HEK293 (cell line): ENCODE measurements at regions not wholly inside any gene's neighbourhood (a gene's known extent, or its start where the extent isn't known, plus 50 kb on each side); places are given as distances from the start of the nearest gene placed in this dataset.
A peak's percentile ranks its signal among the peaks of the same experiment; 100 is the strongest.

ENCODE experiments used
- CTCF ChIA-PET: fragments of 350-600 bp; formaldehyde crosslinking; extraction: SDS; loops from one replicate; lab custom pipeline; 2021; ENCODE audit warnings: antibody characterized with exemption; lab: Yijun Ruan, JAX
- POLR2A ChIA-PET: fragments of 300-600 bp; formaldehyde crosslinking; extraction: SDS; loops from one replicate; lab custom pipeline; 2020; ENCODE audit warnings: antibody characterized with exemption, inconsistent platforms; lab: Yijun Ruan, JAX
- H3K27ac ChIP-seq: fragments of 200-500 bp; sonication (Bioruptor generic); 2 replicates; pipeline ENCODE4 v1.5.1; 2014; ENCODE audit warnings: low read depth, low read length, control low read depth, inconsistent platforms; ENCODE audit errors: extremely low read depth
- H3K36me3 ChIP-seq, 2 experiments: fragments of 200-500 bp in 1 of 2; sonication (Bioruptor generic) in 1 of 2; 1 replicate in 1 of 2; 2 replicates in 1 of 2; pipeline ENCODE4 v1.5.1; 2014 to 2017; ENCODE audit warnings: inconsistent platforms in 2 of 2, low read length in 2 of 2; ENCODE audit not compliant: control insufficient read depth in 2 of 2, insufficient read depth in 1 of 2
- H3K4me1 ChIP-seq: fragments of 200-500 bp; sonication (Bioruptor generic); 2 replicates; pipeline ENCODE4 v1.5.1; 2014; ENCODE audit warnings: mild to moderate bottlenecking, low read length, inconsistent platforms; ENCODE audit not compliant: control insufficient read depth, insufficient read depth
- H3K4me3 ChIP-seq: 2 replicates; pipeline ENCODE4 v1.5.1; 2011; ENCODE audit warnings: low read depth, mild to moderate bottlenecking, control low read depth, low read length, moderate library complexity
- H3K9me3 ChIP-seq: fragments of 200-500 bp; sonication (Bioruptor generic); 2 replicates; pipeline ENCODE4 v1.5.1; 2014; ENCODE audit warnings: low read depth, low read length, inconsistent platforms; ENCODE audit not compliant: control insufficient read depth, insufficient read depth
- HOXD13 ChIP-seq: sonication (generic); formaldehyde crosslinking; IDR thresholded peaks from 2 replicates; pipeline ENCODE4 v1.8.0; 2022; ENCODE audit warnings: missing genetic modification reagents, borderline replicate concordance
- OVOL3 ChIP-seq: fragments of 450-650 bp; formaldehyde crosslinking; IDR thresholded peaks from 2 replicates; pipeline ENCODE4 v1.5.1; 2016; ENCODE audit warnings: missing biosample characterization, missing genetic modification characterization
- PBX3 ChIP-seq: sonication (generic); formaldehyde crosslinking; IDR thresholded peaks from 2 replicates; pipeline ENCODE4 v1.8.1; 2022; ENCODE audit warnings: mild to moderate bottlenecking, moderate library complexity, missing genetic modification reagents
- SETDB1 ChIP-seq: IDR thresholded peaks from one replicate; pipeline ENCODE4 v1.6.1; 2017; ENCODE audit warnings: mild to moderate bottlenecking, low read length, moderate library complexity, mixed read lengths; ENCODE audit not compliant: insufficient read length
- TRIM28 ChIP-seq: IDR thresholded peaks from 2 replicates; pipeline ENCODE4 v1.6.1; 2011; ENCODE audit warnings: low read length, control low read depth, borderline replicate concordance
- YY2 ChIP-seq: fragments of 450-650 bp; formaldehyde crosslinking; IDR thresholded peaks from 2 replicates; pipeline ENCODE4 v1.5.1; 2016; ENCODE audit warnings: missing biosample characterization, missing genetic modification characterization
- ZBTB17 ChIP-seq: fragments of 450-650 bp; formaldehyde crosslinking; IDR thresholded peaks from 2 replicates; pipeline ENCODE4 v1.5.1; 2016; ENCODE audit warnings: missing biosample characterization, missing genetic modification characterization
- ZBTB21 ChIP-seq: fragments of 450-650 bp; formaldehyde crosslinking; IDR thresholded peaks from 2 replicates; pipeline ENCODE4 v1.5.1; 2017; ENCODE audit warnings: missing biosample characterization, missing genetic modification characterization
- ZIC2 ChIP-seq: fragments of 450-650 bp; formaldehyde crosslinking; IDR thresholded peaks from 2 replicates; pipeline ENCODE4 v1.5.1; 2016; ENCODE audit warnings: missing biosample characterization, missing genetic modification characterization
- ZNF324 ChIP-seq: fragments of 450-650 bp; formaldehyde crosslinking; IDR thresholded peaks from 2 replicates; pipeline ENCODE4 v1.5.1; 2016; ENCODE audit warnings: missing biosample characterization, missing genetic modification characterization
- ZNF335 ChIP-seq: fragments of 450-650 bp; formaldehyde crosslinking; conservative IDR thresholded peaks from 2 replicates; pipeline ENCODE4 v1.5.1; 2016; ENCODE audit warnings: missing biosample characterization, missing genetic modification characterization
- ZNF362 ChIP-seq: fragments of 450-650 bp; formaldehyde crosslinking; IDR thresholded peaks from 2 replicates; pipeline ENCODE4 v1.5.1; 2016; ENCODE audit warnings: missing biosample characterization, missing genetic modification characterization
- ZNF426 ChIP-seq: fragments of 450-650 bp; formaldehyde crosslinking; IDR thresholded peaks from 2 replicates; pipeline ENCODE4 v1.5.1; 2017; ENCODE audit warnings: missing biosample characterization, missing genetic modification characterization, mild to moderate bottlenecking, inconsistent platforms, moderate library complexity
- ZNF626 ChIP-seq: fragments of 450-650 bp; sonication (Bioruptor Pico); formaldehyde crosslinking; IDR thresholded peaks from 2 replicates; pipeline ENCODE4 v1.5.1; 2018; ENCODE audit warnings: missing biosample characterization, missing genetic modification characterization, inconsistent platforms
- ZNF660 ChIP-seq: fragments of 450-650 bp; IDR thresholded peaks from 2 replicates; pipeline ENCODE4 v1.5.1; 2018; ENCODE audit warnings: missing biosample characterization, mild to moderate bottlenecking, missing genetic modification characterization
- ZNF776 ChIP-seq: fragments of 450-650 bp; formaldehyde crosslinking; IDR thresholded peaks from 2 replicates; pipeline ENCODE4 v1.5.0; 2017; ENCODE audit warnings: missing biosample characterization, missing genetic modification characterization, borderline replicate concordance
- TF ChIP-seq, protein P1 (sequence below): fragments of 450-650 bp; formaldehyde crosslinking; IDR thresholded peaks from 2 replicates; pipeline ENCODE4 v1.5.0; 2017; ENCODE audit warnings: missing biosample characterization, missing genetic modification characterization, borderline replicate concordance
- TF ChIP-seq, protein P2 (sequence below): fragments of 450-650 bp; formaldehyde crosslinking; conservative IDR thresholded peaks from 2 replicates; pipeline ENCODE4 v1.5.1; 2016; ENCODE audit warnings: low read depth, missing biosample characterization, missing genetic modification characterization
- TF ChIP-seq, protein P3 (sequence below): fragments of 450-650 bp; formaldehyde crosslinking; IDR thresholded peaks from 2 replicates; pipeline ENCODE4 v1.5.1; 2017; ENCODE audit warnings: missing biosample characterization, missing genetic modification characterization

DNA sequence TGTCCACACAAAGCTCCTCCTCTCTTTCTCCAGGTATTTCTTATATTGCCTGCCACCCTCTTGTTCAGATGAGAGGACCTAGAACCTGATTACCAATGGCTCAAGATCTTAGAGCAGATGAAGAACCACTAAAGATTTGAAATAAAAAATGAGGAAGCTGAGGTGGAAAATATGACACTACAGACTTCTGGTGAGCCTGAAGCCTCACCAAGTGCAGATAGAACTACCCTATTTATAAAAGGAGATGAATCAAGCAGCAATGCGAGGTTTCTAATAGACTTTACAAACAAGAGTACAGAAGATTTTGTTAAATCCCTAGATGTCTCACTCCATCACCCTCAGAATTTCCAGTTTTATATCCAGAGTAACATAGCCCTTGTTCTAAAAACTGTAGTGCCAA, 345.8 kb downstream of the TBC1D4 start:
- Histone ChIP-seq H3K36me3 (no peaks in the 10 kb centered on the region), H3K9me3 (no peaks in the 10 kb centered on the region), H3K27ac (no peak overlapping the region), H3K4me3 (no peak overlapping the region), H3K4me1 (no peaks in the 10 kb centered on the region)
- TF ChIP-seq ZNF324 (tag by site-specific recombination) (no peak), ZNF426 (tag by site-specific recombination) (no peak)
- POLR2A ChIA-PET: no interaction called here
- CTCF ChIA-PET: interaction anchor here (0.6 kb wide), 1 partner anchor 308 kb away, joined by 3 read pairs; no protein-coding TSS in a partner anchor

GRCh38 chr13:75135325-75135825, 346.6 kb downstream of the TBC1D4 start:
- no peaks in the 10 kb centered on the region for H3K9me3 ChIP-seq
- POLR2A ChIA-PET: no interaction called here
- H3K27ac ChIP-seq: no peak overlapping the region
- no peak overlapping the region for H3K4me3 ChIP-seq
- H3K4me1 ChIP-seq: no peaks in the 10 kb centered on the region
- no peaks in the 10 kb centered on the region for H3K36me3 ChIP-seq
- 0 out of 2 replicates have a peak, but pooled peaks have one; percentile 45 for TF ChIP-seq ZNF362 (tag by site-specific recombination)
- no peak for TF ChIP-seq YY2 (tag by site-specific recombination)
- peak; percentile 61 for TF ChIP-seq ZBTB17
- no peak for TF ChIP-seq HOXD13 (CRISPR knock-in tag)
- TF ChIP-seq ZNF660 (tag by site-specific recombination): 0 out of 2 replicates have a peak, but pooled peaks have one; percentile 26
- peak; percentile 81 for TF ChIP-seq SETDB1
- TF ChIP-seq, protein P1, sequence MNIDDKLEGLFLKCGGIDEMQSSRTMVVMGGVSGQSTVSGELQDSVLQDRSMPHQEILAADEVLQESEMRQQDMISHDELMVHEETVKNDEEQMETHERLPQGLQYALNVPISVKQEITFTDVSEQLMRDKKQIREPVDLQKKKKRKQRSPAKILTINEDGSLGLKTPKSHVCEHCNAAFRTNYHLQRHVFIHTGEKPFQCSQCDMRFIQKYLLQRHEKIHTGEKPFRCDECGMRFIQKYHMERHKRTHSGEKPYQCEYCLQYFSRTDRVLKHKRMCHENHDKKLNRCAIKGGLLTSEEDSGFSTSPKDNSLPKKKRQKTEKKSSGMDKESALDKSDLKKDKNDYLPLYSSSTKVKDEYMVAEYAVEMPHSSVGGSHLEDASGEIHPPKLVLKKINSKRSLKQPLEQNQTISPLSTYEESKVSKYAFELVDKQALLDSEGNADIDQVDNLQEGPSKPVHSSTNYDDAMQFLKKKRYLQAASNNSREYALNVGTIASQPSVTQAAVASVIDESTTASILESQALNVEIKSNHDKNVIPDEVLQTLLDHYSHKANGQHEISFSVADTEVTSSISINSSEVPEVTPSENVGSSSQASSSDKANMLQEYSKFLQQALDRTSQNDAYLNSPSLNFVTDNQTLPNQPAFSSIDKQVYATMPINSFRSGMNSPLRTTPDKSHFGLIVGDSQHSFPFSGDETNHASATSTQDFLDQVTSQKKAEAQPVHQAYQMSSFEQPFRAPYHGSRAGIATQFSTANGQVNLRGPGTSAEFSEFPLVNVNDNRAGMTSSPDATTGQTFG (tag by site-specific recombination): no peak
- TF ChIP-seq, protein P2, sequence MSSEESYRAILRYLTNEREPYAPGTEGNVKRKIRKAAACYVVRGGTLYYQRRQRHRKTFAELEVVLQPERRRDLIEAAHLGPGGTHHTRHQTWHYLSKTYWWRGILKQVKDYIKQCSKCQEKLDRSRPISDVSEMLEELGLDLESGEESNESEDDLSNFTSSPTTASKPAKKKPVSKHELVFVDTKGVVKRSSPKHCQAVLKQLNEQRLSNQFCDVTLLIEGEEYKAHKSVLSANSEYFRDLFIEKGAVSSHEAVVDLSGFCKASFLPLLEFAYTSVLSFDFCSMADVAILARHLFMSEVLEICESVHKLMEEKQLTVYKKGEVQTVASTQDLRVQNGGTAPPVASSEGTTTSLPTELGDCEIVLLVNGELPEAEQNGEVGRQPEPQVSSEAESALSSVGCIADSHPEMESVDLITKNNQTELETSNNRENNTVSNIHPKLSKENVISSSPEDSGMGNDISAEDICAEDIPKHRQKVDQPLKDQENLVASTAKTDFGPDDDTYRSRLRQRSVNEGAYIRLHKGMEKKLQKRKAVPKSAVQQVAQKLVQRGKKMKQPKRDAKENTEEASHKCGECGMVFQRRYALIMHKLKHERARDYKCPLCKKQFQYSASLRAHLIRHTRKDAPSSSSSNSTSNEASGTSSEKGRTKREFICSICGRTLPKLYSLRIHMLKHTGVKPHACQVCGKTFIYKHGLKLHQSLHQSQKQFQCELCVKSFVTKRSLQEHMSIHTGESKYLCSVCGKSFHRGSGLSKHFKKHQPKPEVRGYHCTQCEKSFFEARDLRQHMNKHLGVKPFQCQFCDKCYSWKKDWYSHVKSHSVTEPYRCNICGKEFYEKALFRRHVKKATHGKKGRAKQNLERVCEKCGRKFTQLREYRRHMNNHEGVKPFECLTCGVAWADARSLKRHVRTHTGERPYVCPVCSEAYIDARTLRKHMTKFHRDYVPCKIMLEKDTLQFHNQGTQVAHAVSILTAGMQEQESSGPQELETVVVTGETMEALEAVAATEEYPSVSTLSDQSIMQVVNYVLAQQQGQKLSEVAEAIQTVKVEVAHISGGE (tag by site-specific recombination): no peak
- TF ChIP-seq OVOL3 (tag by site-specific recombination): no peak
- no peak for TF ChIP-seq ZNF626 (tag by site-specific recombination)
- TF ChIP-seq, protein P3, sequence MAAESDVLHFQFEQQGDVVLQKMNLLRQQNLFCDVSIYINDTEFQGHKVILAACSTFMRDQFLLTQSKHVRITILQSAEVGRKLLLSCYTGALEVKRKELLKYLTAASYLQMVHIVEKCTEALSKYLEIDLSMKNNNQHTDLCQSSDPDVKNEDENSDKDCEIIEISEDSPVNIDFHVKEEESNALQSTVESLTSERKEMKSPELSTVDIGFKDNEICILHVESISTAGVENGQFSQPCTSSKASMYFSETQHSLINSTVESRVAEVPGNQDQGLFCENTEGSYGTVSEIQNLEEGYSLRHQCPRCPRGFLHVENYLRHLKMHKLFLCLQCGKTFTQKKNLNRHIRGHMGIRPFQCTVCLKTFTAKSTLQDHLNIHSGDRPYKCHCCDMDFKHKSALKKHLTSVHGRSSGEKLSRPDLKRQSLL (tag by site-specific recombination): no peak
- no peak for TF ChIP-seq ZNF776 (tag by site-specific recombination)
- TF ChIP-seq ZNF335 (tag by site-specific recombination): 0 out of 2 replicates have a peak, but pooled peaks have one; percentile 21
- TF ChIP-seq ZBTB21 (tag by site-specific recombination): peak; percentile 28; the same call in 1 of the 2 replicates
- peak; percentile 48 for TF ChIP-seq ZIC2 (tag by site-specific recombination)
- TF ChIP-seq PBX3: no peak
- peak; percentile 78; the same call in 1 of the 2 replicates for TF ChIP-seq TRIM28
- CTCF ChIA-PET: no interaction called here
